Caki2 (cell line): ENCODE measurements at regions not wholly inside any gene's neighbourhood (a gene's known extent, or its start where the extent isn't known, plus 50 kb on each side); places are given as distances from the start of the nearest gene placed in this dataset.

ENCODE experiments used
- DNase-seq: peaks from one replicate; pipeline ENCODE4 v3.0.0-alpha.2; 2015; ENCODE audit warnings: low read depth
- in situ Hi-C: cut with HindIII; loops from 2 replicates; pipeline ENCODE4 v1.10.0; 2016; ENCODE audit warnings: low sequenced_read_pairs, low pct_unique_long_range_greater_than_20kb, mixed read lengths

DNA sequence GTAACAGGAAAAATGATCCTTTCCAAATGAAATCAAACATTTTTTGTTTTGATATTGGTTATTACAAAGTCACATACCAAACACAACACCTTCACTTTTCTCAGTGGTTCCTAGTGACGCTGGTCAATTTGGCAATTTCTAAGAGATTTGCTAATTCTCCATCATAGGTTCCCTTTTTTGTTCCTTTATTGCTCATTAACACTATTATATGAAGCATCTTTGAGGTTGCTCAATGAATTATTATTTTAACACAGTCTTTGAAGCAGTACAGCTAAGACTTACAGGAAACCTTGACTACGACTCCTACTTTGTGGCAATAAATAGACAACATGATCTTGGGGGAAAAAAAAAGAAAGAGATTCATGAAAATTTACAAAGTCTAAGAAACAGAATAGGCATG lies 152.2 kb upstream of the VRK2 start:
- in situ Hi-C loops = no loop called here

DNA sequence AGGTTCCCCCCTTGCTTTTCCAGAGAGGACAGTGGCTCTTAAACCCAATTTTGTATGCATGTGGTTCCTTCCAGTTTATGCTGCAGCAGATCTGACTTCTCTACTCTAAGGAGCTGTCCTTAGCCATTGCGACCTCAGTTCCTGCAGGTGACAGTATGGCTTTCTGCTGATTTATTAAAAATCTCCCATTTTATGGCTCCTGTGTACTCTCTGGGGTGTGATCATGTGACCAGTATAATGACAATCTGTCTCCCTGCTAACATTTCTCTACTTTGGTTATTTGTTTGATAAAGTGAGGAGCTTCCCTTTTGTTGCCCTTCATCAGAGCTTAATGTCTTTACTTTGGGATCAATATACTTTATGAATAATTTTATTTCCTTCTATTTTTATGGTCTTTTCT lies 148.7 kb upstream of the VRK2 start:
- no peak for DNase-seq
- in situ Hi-C loops = no loop called here

More for the DNA sequence above, 152.2 kb upstream of the VRK2 start:
- DNase-seq = no peak

DNA sequence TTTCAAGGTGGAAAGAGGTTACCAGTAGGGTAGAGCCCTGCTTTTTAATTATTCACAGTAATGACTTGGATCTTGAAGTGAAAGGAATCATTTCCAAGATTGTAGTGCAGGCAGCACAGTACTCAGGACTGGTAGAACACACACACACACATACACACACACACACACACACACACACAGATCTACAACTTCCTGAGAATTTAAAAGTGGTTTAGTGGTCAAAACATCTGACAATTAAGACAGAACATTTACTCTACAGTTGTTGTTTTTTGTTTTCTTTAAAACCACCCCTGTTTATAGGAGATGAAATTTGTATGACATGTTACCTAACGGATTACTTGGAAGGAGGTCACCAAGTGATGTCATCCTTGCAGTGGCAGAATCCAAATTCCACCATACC lies 146.7 kb upstream of the VRK2 start:
- in situ Hi-C loops = no loop called here
- no peak for DNase-seq

DNA sequence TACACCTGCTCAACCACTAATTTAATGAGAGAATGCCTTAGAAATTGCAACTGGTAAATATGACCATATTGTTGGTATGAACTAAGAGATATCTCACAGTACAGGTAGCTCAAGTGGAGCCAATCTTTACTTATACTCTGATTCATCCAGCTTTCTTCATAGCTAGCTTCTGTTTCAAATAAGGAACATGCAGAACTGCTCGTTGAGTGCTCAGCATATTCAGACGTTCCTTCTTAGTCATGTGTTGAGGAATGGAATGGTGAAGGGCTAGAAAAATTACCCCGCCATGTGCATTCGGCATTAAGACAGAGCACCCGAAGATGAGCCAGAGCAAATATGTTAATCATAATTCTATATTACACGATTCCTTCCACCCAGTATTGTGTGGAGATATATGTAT lies 144.0 kb upstream of the VRK2 start:
- in situ Hi-C loops = no loop called here
- DNase-seq = no peak

DNA sequence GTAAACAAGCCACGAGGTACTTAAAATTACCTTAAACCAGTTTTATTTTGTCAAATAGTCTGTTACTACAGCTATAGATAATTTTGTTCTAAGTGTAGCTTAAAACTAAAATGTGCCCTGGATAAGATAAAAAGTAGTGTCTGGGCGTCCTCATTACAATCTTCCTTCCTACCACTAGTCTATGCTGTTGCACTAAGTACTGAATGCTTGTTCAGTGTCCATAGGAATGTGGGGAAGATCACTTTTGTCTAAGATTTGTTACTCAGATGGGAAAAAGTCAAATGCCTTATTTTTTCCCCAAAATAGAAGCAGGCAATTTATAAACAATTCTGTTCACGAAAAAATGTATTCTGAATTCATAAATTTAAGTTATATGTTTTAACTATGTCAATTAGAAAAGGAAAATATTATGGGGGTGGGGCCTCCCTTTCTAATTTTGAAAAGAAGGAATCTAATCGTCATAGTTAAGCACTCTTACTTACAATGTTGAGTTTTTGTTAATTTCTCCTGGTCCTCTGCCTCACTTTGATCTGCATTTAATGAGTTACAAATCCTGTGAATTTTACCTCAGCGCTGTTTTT lies 140.4 kb upstream of the VRK2 start:
- peak; percentile 46 for DNase-seq
- in situ Hi-C loops = no loop called here

DNA sequence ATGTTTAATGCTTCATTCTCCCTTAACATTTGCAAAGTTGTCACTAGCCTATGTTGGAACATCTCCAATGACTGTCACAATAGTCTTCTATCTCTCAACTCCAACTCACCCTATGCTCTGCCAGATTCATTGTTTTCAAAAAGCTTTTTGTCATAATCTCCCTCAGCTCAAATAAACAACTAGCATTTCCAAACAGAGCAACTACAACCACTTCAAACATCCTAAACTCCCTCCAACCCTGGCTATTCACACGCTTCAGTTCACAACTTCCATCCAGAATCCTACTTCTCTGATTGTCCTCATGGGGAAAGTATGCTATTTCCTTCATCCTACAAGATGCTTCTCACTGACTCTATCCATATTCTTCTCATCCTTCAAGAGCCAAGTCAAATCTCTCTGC lies 139.2 kb upstream of the VRK2 start:
- DNase-seq = no peak
- in situ Hi-C loops = no loop called here

DNA sequence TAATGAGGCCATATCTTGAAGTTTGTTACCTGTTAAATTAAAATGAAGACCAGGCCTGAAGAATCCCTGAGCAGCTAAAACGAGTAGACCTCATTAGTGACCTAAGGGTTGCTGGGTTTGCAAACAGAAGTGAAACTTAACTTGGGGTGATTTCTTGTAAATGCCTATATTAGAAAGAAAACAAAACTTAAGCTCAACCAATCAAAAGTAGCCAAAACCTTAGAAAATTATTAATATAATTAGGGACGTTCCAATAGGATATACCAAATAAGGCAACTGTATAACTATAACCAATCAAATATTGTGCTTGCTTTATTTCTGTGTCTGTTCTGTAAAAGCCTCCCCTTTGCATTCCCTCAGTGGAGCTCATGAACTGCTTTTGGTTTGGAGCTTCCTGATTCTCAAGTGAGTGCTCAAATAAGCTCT lies 137.9 kb upstream of the VRK2 start:
- in situ Hi-C loops = no loop called here
- DNase-seq = no peak

DNA sequence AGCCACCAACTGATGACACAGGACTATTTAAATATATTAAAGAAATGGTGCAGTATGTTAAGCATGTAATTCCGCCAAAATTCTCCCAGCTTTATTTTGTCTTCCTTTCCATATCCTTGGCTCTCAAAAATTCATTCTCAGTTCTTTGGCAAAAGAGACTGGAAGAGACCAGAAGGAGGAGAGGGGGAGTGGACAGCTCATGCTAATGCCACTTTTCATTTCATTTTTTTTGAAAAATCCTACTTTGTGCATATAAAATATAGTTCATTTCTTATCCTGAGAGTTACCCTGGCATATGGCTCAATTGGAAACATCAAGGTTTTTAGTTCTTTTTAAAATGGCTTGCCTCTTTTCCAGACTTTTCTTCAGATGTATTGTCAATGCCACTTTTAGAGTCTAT lies 128.5 kb upstream of the VRK2 start:
- no peak for DNase-seq
- in situ Hi-C loops = no loop called here

DNA sequence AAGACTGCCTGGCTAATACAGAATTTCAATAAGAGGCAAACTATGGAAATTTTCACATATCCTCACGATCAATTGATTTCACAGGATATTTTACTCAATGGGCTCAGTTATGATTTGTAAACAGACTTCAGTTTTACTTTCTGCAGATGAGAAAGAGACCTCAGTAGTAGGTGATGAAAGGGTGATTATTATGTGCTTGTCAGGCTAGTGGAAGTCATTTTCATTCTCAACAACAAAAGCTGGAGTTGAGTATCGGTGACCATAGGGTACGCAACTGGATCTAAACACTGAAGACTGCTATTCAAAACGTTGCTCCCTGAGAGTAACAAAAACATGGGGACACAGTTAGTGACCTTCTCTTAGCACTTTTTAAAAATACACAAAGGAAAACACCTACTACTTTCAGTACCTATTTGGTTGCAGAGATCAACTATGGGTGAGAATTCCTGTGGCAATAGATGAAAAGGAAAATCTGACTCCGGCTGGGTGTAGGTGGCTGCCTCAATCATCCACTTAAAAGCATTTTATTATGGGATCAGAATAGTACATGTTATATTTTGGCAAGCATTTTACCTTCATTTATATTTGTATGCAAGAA lies 126.2 kb upstream of the VRK2 start:
- no peak for DNase-seq
- in situ Hi-C loops = no loop called here

DNA sequence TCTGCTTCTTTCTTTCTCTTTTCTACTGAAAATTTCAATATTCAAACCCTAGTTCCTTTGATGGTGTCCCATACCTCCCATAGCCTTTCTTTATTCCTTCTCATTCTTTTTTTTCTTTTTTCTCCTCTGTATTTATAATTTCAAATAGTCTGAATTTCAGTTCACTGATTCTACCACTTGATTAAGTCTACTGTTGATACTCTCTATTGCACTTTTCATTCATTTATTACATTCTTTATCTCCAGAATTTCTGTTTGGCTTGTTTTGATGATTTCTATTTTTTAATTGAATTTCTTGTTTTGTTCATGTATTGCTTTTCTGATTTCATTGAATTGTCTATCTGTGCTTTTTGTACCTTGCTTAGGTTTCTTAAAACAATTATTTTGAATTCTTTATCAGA lies 111.9 kb upstream of the VRK2 start:
- peak; percentile 9 for DNase-seq
- in situ Hi-C loops = no loop called here

DNA sequence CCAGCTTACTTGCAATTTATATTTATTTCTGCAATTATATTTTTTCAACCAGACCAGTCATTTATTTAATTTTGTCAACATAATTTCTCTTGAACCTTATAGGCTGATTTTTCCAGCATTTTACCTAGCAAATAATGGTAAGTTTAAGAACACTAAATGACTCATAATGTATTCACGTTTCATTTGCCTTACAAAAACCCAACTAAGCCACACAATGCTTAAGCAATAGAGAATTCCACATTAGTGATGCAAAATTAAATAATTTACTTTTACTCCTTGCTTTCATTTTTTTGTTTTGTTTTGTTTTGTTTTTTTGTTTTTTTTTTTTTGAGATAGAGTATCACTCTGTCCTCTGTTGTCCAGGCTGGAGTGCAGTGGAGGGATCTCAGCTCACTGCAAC lies 110.4 kb upstream of the VRK2 start:
- in situ Hi-C loops = no loop called here
- DNase-seq = no peak

DNA sequence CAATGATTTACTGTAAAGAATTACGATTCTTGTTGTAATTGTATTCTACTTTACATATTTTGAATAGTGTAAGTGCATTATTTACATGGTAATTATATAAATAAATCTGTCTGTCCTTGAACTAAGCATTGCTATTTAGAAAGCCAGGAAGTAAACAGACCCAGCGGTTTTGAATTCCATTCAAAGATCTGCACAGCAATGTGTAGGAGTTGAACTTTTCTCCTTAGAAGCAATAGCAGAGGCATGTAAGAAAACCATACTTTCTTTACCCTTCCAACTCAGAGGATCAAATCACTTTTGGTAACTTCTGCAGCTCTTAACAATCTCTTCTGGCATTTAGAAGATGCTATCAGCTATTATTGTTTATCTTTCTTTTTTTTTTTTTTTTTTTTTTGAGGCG lies 109.2 kb upstream of the VRK2 start:
- DNase-seq = no peak
- in situ Hi-C loops = no loop called here

DNA sequence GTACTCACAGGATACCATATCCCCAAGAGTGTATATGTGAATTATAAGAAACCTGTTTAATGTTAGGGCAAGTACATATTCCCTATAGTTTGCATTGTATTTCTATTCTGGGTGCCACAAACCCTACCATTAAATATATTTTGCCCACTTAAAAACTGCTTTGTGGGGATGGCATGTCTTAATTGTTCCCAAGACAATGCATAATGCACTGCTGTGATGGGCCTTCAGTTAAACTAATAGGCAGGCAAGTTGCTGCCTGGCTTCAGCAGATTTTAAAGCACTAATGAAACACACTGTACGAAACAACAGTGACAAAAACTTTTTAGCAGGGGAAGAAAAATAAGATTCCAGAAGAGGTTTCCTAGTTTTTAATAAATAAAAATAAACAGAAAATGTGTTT lies 104.8 kb upstream of the VRK2 start:
- in situ Hi-C loops = no loop called here

DNA sequence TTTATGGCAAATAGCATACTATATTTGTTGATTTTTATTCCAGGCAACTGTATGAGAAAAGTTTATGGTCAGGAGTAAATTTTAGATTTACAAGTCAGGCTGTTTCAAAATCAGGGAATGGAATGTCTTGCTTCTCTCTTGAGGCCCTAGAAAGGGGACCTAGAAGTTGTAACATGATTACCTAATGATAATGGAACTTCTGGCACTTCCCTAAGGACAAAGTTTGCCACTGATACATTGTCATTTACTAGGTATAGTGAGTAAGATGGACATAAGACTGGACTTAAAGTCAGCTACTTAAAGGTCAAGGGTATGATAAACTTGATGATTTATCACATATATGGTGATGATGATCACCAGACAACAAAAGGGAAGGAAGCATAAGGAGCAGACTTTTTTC lies 103.3 kb upstream of the VRK2 start:
- no peak for DNase-seq
- in situ Hi-C loops = no loop called here

More for the DNA sequence above, 104.8 kb upstream of the VRK2 start:
- no peak for DNase-seq

DNA sequence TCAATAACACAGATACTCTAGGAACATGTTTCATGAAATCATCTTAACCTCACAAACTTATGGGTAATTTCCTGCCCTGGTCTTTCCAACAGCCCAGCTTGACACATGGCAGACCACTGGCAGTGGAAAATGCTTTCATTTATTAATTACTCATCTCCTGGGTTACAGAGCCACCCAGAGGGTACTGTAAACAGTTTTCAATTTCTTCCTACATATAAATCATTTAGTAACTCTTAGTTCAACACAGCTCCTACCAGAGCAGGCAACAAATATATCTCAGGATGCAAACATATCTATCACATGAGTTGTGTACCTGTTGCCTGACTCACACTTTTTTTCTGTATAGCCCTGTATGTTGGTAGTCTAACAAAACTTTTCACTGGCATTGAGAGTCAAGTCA lies 99.2 kb upstream of the VRK2 start:
- in situ Hi-C loops = no loop called here
- DNase-seq = no peak

DNA sequence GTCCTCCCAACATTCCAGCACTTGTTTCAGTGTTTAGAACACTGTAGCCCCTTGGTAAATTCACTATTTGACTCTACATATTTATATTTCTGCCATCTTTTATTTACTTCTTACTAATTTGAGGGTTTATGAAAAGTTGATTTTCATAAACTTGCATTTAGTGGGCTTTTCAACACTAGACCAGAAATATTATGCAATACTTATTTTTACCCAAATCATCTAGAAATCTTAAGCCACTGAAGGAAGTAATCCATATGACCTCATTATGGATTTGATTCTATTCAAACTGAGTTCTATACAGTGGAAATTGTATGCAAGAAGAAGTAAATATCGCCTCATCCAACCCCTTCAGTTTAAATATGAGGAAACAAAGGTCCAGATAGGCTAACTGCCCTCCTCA lies 92.6 kb upstream of the VRK2 start:
- DNase-seq = no peak
- in situ Hi-C loops = no loop called here

DNA sequence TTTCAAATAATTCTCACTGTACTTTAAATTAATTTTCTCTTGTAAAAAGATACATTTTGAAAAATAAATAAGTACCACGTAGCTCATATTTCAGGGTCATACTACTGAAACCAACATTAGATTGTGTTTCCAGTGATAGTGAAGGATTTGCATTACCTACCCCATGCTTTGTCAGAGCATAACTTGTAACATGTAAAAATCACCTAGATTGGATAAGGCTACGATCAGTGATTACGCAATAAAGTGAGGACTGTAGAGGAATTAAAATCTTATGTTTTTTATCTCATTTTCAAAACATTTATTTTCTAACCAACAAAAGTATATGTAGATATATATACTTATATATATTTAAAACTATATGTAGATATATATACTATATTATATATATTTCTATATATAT lies 89.4 kb upstream of the VRK2 start:
- DNase-seq = no peak

DNA sequence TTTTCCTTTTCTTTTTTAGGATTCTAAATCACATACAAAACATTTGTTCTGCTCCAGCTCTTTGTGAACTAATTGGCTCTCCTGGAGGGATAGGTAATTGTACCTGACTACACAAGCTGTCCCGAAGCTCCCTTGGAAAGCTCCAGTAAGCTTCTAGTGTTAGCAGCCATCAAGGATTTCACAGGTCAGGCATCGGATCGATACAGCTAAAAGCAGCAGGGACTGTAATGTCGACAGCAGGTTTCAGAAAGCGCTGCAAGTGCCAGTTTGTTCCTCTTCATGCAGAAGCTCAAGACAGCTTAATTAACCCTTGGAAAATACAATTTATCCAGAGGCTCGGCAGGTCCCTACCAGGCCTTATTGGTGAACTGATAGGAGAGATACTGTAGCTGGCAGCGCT lies 87.2 kb upstream of the VRK2 start:
- no peak for DNase-seq
- in situ Hi-C loops = no loop called here

More for the DNA sequence above, 89.4 kb upstream of the VRK2 start:
- in situ Hi-C loops = no loop called here

DNA sequence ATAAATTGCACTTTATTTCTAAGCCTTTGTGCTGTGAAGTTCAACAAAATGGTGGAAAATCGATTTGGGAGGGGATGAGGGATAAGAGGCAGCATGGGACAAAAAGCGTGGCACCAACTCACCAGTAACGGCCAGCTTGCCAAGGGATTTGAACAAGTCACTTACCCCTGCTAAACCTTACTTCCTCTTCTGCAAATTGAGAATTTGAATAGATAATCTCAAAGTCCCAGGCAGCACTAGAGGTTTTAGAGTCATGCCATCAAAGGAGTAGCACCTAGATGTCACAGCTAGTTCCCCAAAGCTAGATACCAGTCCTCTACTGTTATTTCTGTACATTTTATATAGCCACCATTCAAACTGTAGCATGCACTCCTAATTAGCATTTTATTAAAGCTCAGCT lies 83.7 kb upstream of the VRK2 start:
- no peak for DNase-seq
- in situ Hi-C loops = no loop called here

DNA sequence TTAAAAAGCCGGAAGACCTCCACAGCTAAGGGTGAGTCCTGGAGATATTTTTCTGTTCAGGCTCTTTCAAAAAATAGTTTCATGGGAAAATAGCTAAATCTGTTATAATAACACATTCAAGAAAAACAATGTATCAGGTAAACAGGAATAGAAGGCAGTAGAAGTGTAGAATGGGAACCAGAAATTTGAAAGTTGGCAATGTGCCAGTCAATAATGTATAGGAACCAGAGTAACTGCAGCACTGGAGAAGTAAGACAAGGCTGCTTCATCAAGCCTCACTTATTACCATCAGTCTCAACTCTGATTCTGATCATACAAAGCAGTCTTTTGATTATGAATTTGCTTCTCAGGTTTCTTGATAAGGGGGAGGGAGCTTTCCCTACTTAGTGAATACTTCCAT lies 81.4 kb upstream of the VRK2 start:
- in situ Hi-C loops = no loop called here
- no peak for DNase-seq

DNA sequence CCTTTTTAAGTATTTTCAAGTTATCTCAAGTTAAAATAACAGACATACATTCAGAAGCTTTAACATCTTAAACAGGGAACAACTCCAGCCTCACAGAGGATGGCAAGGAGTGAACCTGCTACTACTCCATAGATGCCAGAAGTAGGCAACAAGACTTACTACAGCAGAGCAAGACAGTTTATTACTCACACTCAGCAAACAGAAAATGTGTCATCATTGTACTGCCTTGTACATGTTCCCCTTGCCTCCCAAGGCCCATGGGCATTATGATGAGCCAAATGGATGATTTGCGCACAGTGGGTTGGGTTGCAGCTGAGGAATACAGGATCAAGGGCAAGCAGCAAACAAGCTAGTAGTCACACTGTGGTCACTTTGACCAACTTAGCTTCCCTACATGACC lies 80.6 kb upstream of the VRK2 start:
- in situ Hi-C loops = no loop called here
- DNase-seq = no peak
